ENCODE measurements at regions not wholly inside any gene's neighbourhood (a gene's known extent, or its start where the extent isn't known, plus 50 kb on each side); places are given as distances from the start of the nearest gene placed in this dataset.
"Not testable (repeated sequence)": the region's sequence is repeated elsewhere in the genome, so short reads cannot be mapped to it uniquely, and the experiment has no call there.

- intact Hi-C loops (cut with DNase I): loop anchor here (10.0 kb wide), 1 partner anchor 114 kb away; no protein-coding TSS in a partner anchor
- no peak for ATAC-seq
These were observed 1010.6 kb downstream of the ROBO2 start for GRCh38 chr3:78050276-78051065.

GRCh38 chr3:78052746-78053145, 1012.8 kb downstream of the ROBO2 start:
- ATAC-seq (no peak), DNase-seq (ENCODE audit: missing footprints) (no peak)
- intact Hi-C loops (cut with DNase I): loop anchor here (10.0 kb wide), 1 partner anchor 112 kb away; no protein-coding TSS in a partner anchor

More at GRCh38 chr3:78050276-78051065, 1010.6 kb downstream of the ROBO2 start:
- DNase-seq (ENCODE audit: missing footprints): no peak

- intact Hi-C loops (cut with DNase I): no loop called here
- DNase-seq (ENCODE audit: missing footprints): no peak
- ATAC-seq: no peak
These were observed 1026.4 kb downstream of the ROBO2 start for GRCh38 chr3:78066287-78066686.

DNA sequence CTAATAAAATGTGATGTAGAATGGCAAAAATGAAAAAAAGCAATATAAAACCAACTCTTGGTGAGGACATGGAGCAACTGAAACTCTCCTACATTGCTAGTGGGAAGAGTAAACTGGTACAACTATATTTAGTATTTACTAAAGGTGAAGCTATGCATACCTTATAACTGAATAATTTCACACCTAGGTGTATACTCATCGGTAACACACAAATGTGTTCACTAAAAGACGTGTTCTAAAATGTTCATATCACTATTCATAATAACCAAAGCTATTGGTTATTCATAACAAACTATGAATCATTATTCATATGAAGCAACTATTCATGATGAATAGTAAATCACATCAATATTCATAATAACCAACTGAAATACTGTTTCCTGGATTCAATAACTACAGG, 1030.3 kb downstream of the ROBO2 start:
- DNase-seq (ENCODE audit: missing footprints) (no peak), ATAC-seq (no peak)
- intact Hi-C loops (cut with DNase I): no loop called here

GRCh38 chr3:78076379-78076778, 1036.5 kb downstream of the ROBO2 start:
- intact Hi-C loops (cut with DNase I): no loop called here
- DNase-seq (ENCODE audit: missing footprints) (no peak), ATAC-seq (peak; percentile 85)

GRCh38 chr3:78077178-78077577, 1037.3 kb downstream of the ROBO2 start:
- no peak for ATAC-seq
- DNase-seq (ENCODE audit: missing footprints): no peak
- intact Hi-C loops (cut with DNase I): no loop called here

- ATAC-seq: no peak
- intact Hi-C loops (cut with DNase I): no loop called here
These were observed 1037.9 kb downstream of the ROBO2 start for GRCh38 chr3:78077842-78078241.

DNA sequence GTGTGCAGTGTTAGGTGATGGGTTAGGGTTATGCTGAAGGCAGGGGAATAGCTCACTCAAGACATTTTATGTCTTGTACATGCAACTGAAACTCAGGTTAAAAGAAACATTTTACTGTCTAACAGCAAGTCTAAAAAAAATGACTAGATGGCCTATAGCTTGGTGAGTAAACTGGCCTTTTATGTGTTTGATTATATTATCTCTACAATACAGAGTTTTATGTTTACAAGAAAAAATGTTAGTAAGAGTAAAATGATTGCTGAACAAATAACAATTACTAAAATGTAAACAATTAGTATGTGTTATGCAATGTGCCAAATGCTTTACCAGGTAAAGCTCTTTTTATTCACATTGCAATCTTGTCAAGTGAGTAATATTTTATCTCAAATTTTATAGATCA, 1039.6 kb downstream of the ROBO2 start:
- ATAC-seq (no peak), DNase-seq (ENCODE audit: missing footprints) (no peak)
- intact Hi-C loops (cut with DNase I): no loop called here

More at GRCh38 chr3:78077842-78078241, 1037.9 kb downstream of the ROBO2 start:
- no peak for DNase-seq (ENCODE audit: missing footprints)

DNA sequence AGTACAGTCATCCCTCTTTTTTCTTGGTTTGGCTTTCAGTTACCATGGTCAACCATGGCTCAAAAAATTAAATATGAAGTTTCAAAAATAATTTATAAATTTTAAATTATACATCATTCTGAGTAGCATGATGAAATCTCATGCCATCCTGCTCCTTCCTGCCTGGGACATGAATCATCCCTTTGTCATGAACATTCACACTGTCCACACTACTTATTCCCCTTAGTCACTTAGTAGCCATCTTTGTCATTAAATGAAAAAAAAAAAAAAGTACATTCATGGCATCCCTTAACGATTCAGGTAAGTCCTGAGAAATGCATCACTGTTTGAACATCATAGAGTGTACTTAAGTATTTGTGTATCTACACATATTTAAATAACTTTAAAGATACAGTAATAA, 1046.3 kb downstream of the ROBO2 start:
- ATAC-seq: no peak
- DNase-seq (ENCODE audit: missing footprints): no peak
- intact Hi-C loops (cut with DNase I): no loop called here

DNA sequence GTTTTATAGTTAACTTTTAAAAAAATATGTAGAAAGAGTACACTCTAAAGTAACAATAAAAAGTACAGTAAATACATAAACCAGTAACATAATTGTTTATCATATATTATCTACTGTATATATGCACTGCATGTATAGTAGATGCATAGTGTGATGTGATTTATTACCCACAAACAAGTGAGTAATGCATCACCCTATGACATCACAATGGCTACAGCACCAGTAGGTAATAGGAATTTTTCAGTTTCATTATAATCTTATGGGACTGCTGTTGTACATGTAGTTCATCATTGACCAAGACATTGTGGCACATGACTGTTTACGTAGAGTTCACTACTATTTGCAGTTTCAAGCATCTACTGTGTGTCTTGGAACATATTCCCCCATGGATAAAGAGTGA, 1047.2 kb downstream of the ROBO2 start:
- intact Hi-C loops (cut with DNase I): no loop called here
- no peak for DNase-seq (ENCODE audit: missing footprints)
- no peak for ATAC-seq

GRCh38 chr3:78088006-78088405, 1048.1 kb downstream of the ROBO2 start:
- intact Hi-C loops (cut with DNase I): no loop called here
- ATAC-seq (no peak), DNase-seq (ENCODE audit: missing footprints) (no peak)

GRCh38 chr3:78090382-78090781, 1050.5 kb downstream of the ROBO2 start:
- ATAC-seq: peak; percentile 18
- DNase-seq (ENCODE audit: missing footprints): no peak
- intact Hi-C loops (cut with DNase I): no loop called here

GRCh38 chr3:78091478-78092119, 1051.7 kb downstream of the ROBO2 start:
- no peak for DNase-seq (ENCODE audit: missing footprints)
- intact Hi-C loops (cut with DNase I): no loop called here
- peak; percentile 83 for ATAC-seq

DNA sequence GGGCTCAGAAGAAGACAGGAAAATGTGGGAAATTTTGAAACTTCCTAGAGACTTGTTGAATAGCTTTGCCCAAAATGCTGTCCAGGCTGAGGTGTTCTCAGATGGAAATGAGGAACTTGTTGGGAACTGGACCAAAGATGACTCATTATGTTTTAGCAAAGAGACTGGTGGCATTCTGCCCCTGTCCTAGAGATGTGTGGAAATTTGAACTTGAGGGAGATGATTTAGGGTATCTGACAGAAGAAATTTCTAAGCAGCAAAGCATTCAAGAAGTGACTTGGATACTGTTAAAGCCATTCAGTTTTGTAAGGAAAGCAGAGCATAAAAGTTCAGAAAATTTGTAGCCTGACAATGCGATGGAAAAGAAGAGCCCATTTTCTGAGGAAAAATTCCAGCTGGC, 1052.7 kb downstream of the ROBO2 start:
- DNase-seq (ENCODE audit: missing footprints); intact Hi-C loops (cut with DNase I): not testable (repeated sequence)
- ATAC-seq: peak; percentile 66

DNA sequence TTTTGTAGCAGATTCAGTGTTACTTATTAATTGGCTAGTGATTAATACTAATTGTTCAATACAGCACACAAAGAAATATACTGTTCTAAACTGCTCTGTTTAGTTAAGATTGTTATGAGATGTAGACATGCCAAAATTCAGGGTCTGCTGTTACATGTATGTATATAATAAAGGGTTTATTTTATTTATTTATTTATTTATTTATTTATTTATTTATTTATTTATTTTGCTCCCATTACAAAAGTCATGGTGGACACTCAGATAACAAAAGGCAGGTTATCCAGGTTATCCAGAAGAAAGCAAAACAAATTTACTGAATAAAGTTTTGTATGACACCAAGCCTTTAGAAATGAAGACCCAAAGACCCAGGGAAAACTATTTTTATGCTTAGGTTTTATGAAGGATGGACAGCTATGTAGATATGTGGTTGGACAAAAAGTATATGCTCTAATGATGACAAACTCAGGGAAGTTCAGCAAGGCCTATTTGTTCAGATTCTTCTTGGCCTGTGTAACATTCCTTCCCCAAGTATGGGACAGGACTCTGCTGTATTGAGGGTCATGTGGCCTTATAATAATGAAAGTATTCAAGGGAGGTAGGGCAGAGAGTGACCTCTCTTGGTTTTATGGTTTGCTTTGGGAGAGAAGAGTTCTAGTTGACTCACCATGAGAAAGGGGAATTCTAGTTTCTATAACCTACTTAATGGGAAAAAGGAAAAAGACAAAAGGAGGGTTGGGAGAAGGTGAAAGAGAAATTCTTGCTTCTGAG, 1056.8 kb downstream of the ROBO2 start:
- intact Hi-C loops (cut with DNase I): no loop called here
- ATAC-seq (no peak), DNase-seq (ENCODE audit: missing footprints) (no peak)

GRCh38 chr3:78098367-78098766, 1058.5 kb downstream of the ROBO2 start:
- intact Hi-C loops (cut with DNase I): no loop called here
- DNase-seq (ENCODE audit: missing footprints): no peak
- no peak for ATAC-seq

DNA sequence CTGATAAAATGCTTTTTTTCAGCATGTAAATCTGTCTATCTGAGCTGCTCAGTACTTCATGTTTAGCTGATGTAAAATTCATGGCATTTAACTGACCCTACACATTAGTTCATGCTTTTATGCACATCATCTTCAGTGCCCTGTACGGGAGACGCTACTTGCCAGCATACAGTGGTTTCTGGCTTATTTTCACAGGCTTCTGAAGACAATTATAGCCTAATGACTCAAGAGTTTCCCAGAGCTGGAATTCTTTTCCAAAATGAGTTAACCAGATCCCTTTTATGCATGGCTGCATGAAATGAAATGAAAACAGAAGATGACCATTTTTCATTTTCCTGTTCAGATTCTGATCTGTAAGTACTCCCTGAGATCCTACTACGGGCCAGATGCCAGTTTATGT, 1061.5 kb downstream of the ROBO2 start:
- intact Hi-C loops (cut with DNase I): no loop called here
- ATAC-seq: no peak

GRCh38 chr3:78108269-78108961, 1068.5 kb downstream of the ROBO2 start:
- peak; percentile 41 for DNase-seq (ENCODE audit: missing footprints)
- intact Hi-C loops (cut with DNase I); ATAC-seq: not testable (repeated sequence)

More for the DNA sequence above, 1061.5 kb downstream of the ROBO2 start:
- DNase-seq (ENCODE audit: missing footprints): no peak

Data from Right ventricle myocardium inferior (tissue), 1 donor.